ENCODE measurements at regions not wholly inside any gene's neighbourhood (a gene's known extent, or its start where the extent isn't known, plus 50 kb on each side); places are given as distances from the start of the nearest gene placed in this dataset.

GRCh38 chr15:47333734-47334133 lies 383.6 kb upstream of the SEMA6D start:
- no peak overlapping the region for H2AFZ ChIP-seq (ENCODE audit: insufficient read depth, low read depth, low read length, poor library complexity, severe bottlenecking)
- no CpG with 5 or more reads among the region's 5 CpGs for WGBS (ENCODE audit: insufficient coverage)
- no peak overlapping the region for H3K4me2 ChIP-seq (replicated peaks; ENCODE audit: low read depth, low read length, poor library complexity, severe bottlenecking)
- H3K9me3 Mint-ChIP-seq (ENCODE audit: insufficient read depth) = peaks cover 2% of the 10 kb centered on the region
- H3K9me3 ChIP-seq (ENCODE audit: control extremely low read depth in 1 of 3, control insufficient read depth in 2 of 3, insufficient read depth in 1 of 3, low read length in 2 of 3) = no peaks in the 10 kb centered on the region
- H3K4me1 Mint-ChIP-seq = no peaks in the 10 kb centered on the region
- H3K27me3 Mint-ChIP-seq = no peaks in the 10 kb centered on the region
- DNase-seq (no peak), ATAC-seq (ENCODE audit: low read depth) (no peak)
- ChIA-PET POLR2A (no interaction called here), CTCF (no interaction called here)
- no peaks in the 10 kb centered on the region for H4K20me1 ChIP-seq (ENCODE audit: control insufficient read depth, insufficient read depth, low read length, poor library complexity, severe bottlenecking)
- no peaks in the 10 kb centered on the region for H3K4me1 ChIP-seq (ENCODE audit: control insufficient read depth in 2 of 2, insufficient read depth in 2 of 2, low read length in 2 of 2)
- H3K27ac Mint-ChIP-seq = no peak overlapping the region
- H3K27ac ChIP-seq (ENCODE audit: low read length in 2 of 2) = no peak overlapping the region
- H3K36me3 ChIP-seq (replicated peaks in 1 of 2; ENCODE audit: control extremely low read depth in 1 of 2, control insufficient read depth in 1 of 2, extremely low read depth in 1 of 2, insufficient read depth in 2 of 2, low read length in 1 of 2) = no peaks in the 10 kb centered on the region
- no peak overlapping the region for H3K4me3 ChIP-seq (ENCODE audit: control extremely low read depth in 1 of 5, extremely low read depth in 1 of 5, insufficient read depth in 1 of 5, low read depth in 2 of 5, low read length in 4 of 5)
- no peak overlapping the region for H3K4me3 Mint-ChIP-seq
- TF ChIP-seq, protein P1, sequence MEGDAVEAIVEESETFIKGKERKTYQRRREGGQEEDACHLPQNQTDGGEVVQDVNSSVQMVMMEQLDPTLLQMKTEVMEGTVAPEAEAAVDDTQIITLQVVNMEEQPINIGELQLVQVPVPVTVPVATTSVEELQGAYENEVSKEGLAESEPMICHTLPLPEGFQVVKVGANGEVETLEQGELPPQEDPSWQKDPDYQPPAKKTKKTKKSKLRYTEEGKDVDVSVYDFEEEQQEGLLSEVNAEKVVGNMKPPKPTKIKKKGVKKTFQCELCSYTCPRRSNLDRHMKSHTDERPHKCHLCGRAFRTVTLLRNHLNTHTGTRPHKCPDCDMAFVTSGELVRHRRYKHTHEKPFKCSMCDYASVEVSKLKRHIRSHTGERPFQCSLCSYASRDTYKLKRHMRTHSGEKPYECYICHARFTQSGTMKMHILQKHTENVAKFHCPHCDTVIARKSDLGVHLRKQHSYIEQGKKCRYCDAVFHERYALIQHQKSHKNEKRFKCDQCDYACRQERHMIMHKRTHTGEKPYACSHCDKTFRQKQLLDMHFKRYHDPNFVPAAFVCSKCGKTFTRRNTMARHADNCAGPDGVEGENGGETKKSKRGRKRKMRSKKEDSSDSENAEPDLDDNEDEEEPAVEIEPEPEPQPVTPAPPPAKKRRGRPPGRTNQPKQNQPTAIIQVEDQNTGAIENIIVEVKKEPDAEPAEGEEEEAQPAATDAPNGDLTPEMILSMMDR (IDR thresholded peaks at IDR 0.05) = no peak
- no peak for TF ChIP-seq EZH2 (IDR thresholded peaks at IDR 0.05; ENCODE audit: borderline replicate concordance, insufficient read depth, low read depth, low read length, poor library complexity, severe bottlenecking)
- intact Hi-C loops (cut with micrococcal nuclease) = no loop called here
- H3K9ac ChIP-seq (ENCODE audit: low read length) = no peak overlapping the region
- no peaks in the 10 kb centered on the region for H3K27me3 ChIP-seq (replicated peaks in 1 of 4; ENCODE audit: control extremely low read depth in 1 of 4, control insufficient read depth in 3 of 4, insufficient read depth in 4 of 4, low read length in 3 of 4)
- H3K79me2 ChIP-seq (ENCODE audit: control insufficient read depth, insufficient read depth, low read length) = no peaks in the 10 kb centered on the region

GRCh38 chr15:47334805-47335535 lies 382.3 kb upstream of the SEMA6D start:
- Mint-ChIP-seq H3K27me3 (no peaks in the 10 kb centered on the region), H3K4me1 (no peaks in the 10 kb centered on the region), H3K4me3 (no peak overlapping the region), H3K27ac (no peak overlapping the region), H3K9me3 (ENCODE audit: insufficient read depth) (peaks cover 2% of the 10 kb centered on the region)
- no peaks in the 10 kb centered on the region for H3K9me3 ChIP-seq (ENCODE audit: control extremely low read depth in 1 of 3, control insufficient read depth in 2 of 3, insufficient read depth in 1 of 3, low read length in 2 of 3)
- CTCF ChIA-PET = no interaction called here
- no peaks in the 10 kb centered on the region for H3K27me3 ChIP-seq (replicated peaks in 1 of 4; ENCODE audit: control extremely low read depth in 1 of 4, control insufficient read depth in 3 of 4, insufficient read depth in 4 of 4, low read length in 3 of 4)
- POLR2A ChIA-PET = no interaction called here
- no peak overlapping the region for H3K4me3 ChIP-seq (ENCODE audit: control extremely low read depth in 1 of 5, extremely low read depth in 1 of 5, insufficient read depth in 1 of 5, low read depth in 2 of 5, low read length in 4 of 5)
- 60% methylated on average over 1 of the region's 3 CpGs for WGBS (ENCODE audit: insufficient coverage)
- H3K9ac ChIP-seq (ENCODE audit: low read length) = no peak overlapping the region
- H3K79me2 ChIP-seq (ENCODE audit: control insufficient read depth, insufficient read depth, low read length) = no peaks in the 10 kb centered on the region
- H3K4me2 ChIP-seq (replicated peaks; ENCODE audit: low read depth, low read length, poor library complexity, severe bottlenecking) = no peak overlapping the region
- no peak overlapping the region for H3K27ac ChIP-seq (ENCODE audit: low read length in 2 of 2)
- TF ChIP-seq, protein P1 (IDR thresholded peaks at IDR 0.05) = no peak
- TF ChIP-seq EZH2 (IDR thresholded peaks at IDR 0.05; ENCODE audit: borderline replicate concordance, insufficient read depth, low read depth, low read length, poor library complexity, severe bottlenecking) = no peak
- no peak for ATAC-seq (ENCODE audit: low read depth)
- intact Hi-C loops (cut with micrococcal nuclease) = no loop called here
- H3K4me1 ChIP-seq (ENCODE audit: control insufficient read depth in 2 of 2, insufficient read depth in 2 of 2, low read length in 2 of 2) = no peaks in the 10 kb centered on the region
- H3K36me3 ChIP-seq (replicated peaks in 1 of 2; ENCODE audit: control extremely low read depth in 1 of 2, control insufficient read depth in 1 of 2, extremely low read depth in 1 of 2, insufficient read depth in 2 of 2, low read length in 1 of 2) = no peaks in the 10 kb centered on the region
- no peak for DNase-seq
- no peaks in the 10 kb centered on the region for H4K20me1 ChIP-seq (ENCODE audit: control insufficient read depth, insufficient read depth, low read length, poor library complexity, severe bottlenecking)
- H2AFZ ChIP-seq (ENCODE audit: insufficient read depth, low read depth, low read length, poor library complexity, severe bottlenecking) = no peak overlapping the region

Data from B cell (primary cell).